ENCODE measurements at regions not wholly inside any gene's neighbourhood (a gene's known extent, or its start where the extent isn't known, plus 50 kb on each side); places are given as distances from the start of the nearest gene placed in this dataset.

GRCh38 chr5:156199045-156199444 lies 127.9 kb upstream of the SGCD start:
- WGBS, result 82% methylated on average over 1 of the region's 1 CpG
- H3K9ac ChIP-seq (ENCODE audit: low read depth in 1 of 2, low read length in 2 of 2), result no peak overlapping the region
- no peaks in the 10 kb centered on the region for H3K36me3 ChIP-seq (ENCODE audit: control insufficient read depth in 4 of 4, insufficient read depth in 3 of 4, low read depth in 1 of 4, low read length in 3 of 4)
- no peak for DNase-seq (ENCODE audit: low spot score)
- H3K27ac ChIP-seq (ENCODE audit: low read depth in 1 of 2, low read length in 2 of 2), result no peak overlapping the region
- no peaks in the 10 kb centered on the region for H3K27me3 ChIP-seq (ENCODE audit: control insufficient read depth in 4 of 4, insufficient read depth in 4 of 4, low read length in 3 of 4)
- H3K9me3 ChIP-seq (ENCODE audit: control insufficient read depth in 4 of 4, low read length in 3 of 4), result no peaks in the 10 kb centered on the region
- H3K4me1 ChIP-seq (ENCODE audit: control insufficient read depth in 4 of 4, insufficient read depth in 4 of 4, low read length in 3 of 4), result no peaks in the 10 kb centered on the region
- TF ChIP-seq RXRA (IDR thresholded peaks at IDR 0.05) (peak; percentile 30 to 44), TAF1 (conservative IDR thresholded peaks at IDR 0.05) (no peak)
- H3K4me3 ChIP-seq (ENCODE audit: low read depth in 1 of 3, low read length in 3 of 3), result no peak overlapping the region

- no peaks in the 10 kb centered on the region for H3K36me3 ChIP-seq (ENCODE audit: control insufficient read depth in 4 of 4, insufficient read depth in 3 of 4, low read depth in 1 of 4, low read length in 3 of 4)
- H3K27me3 ChIP-seq (ENCODE audit: control insufficient read depth in 4 of 4, insufficient read depth in 4 of 4, low read length in 3 of 4), result no peaks in the 10 kb centered on the region
- no peak for DNase-seq (ENCODE audit: low spot score)
- no peaks in the 10 kb centered on the region for H3K4me1 ChIP-seq (ENCODE audit: control insufficient read depth in 4 of 4, insufficient read depth in 4 of 4, low read length in 3 of 4)
- H3K9me3 ChIP-seq (ENCODE audit: control insufficient read depth in 4 of 4, low read length in 3 of 4), result no peaks in the 10 kb centered on the region
- WGBS, result 78% methylated on average over 8 of the region's 8 CpGs
- no peak overlapping the region for H3K4me3 ChIP-seq (ENCODE audit: low read depth in 1 of 3, low read length in 3 of 3)
- H3K9ac ChIP-seq (ENCODE audit: low read depth in 1 of 2, low read length in 2 of 2), result no peak overlapping the region
- H3K27ac ChIP-seq (ENCODE audit: low read depth in 1 of 2, low read length in 2 of 2), result no peak overlapping the region
- TF ChIP-seq MAX (IDR thresholded peaks at IDR 0.05) (no peak), REST (IDR thresholded peaks at IDR 0.05) (no peak), RXRA (IDR thresholded peaks at IDR 0.05) (no peak), YY1 (IDR thresholded peaks at IDR 0.05) (no peak), EGR1 (IDR thresholded peaks at IDR 0.05; ENCODE audit: low read depth in 2 of 2) (no peak), JUND (IDR thresholded peaks at IDR 0.05) (no peak), HNF4G (IDR thresholded peaks at IDR 0.05) (no peak), GABPA (IDR thresholded peaks at IDR 0.05 in 1 of 2, conservative IDR thresholded peaks at IDR 0.05 in 1 of 2) (no peak), ATF3 (IDR thresholded peaks at IDR 0.05) (no peak), CTCF (IDR thresholded peaks at IDR 0.05; ENCODE audit: low read depth, low read length, missing input control) (no peak), RAD21 (IDR thresholded peaks at IDR 0.05) (no peak), FOXA2 (IDR thresholded peaks at IDR 0.05) (no peak), SP1 (IDR thresholded peaks at IDR 0.05) (no peak), FOXA1 (IDR thresholded peaks at IDR 0.05) (no peak)
Measured at GRCh38 chr5:156200938-156201787, 125.8 kb upstream of the SGCD start.

Data from liver (tissue), 8 donors.